Cardiac muscle cell (in vitro differentiated cells and primary cell): ENCODE measurements at regions not wholly inside any gene's neighbourhood (a gene's known extent, or its start where the extent isn't known, plus 50 kb on each side); places are given as distances from the start of the nearest gene placed in this dataset.
A peak's percentile ranks its signal among the peaks of the same experiment; 100 is the strongest.

Source experiments
- DNase-seq, 2 donors: peaks; one replicate each; pipeline versions ENCODE4 v3.0.0 to v3.0.0-alpha.2; 2010 to 2017; ENCODE audit warnings: low read depth in 1 of 2, low spot score in 1 of 2
- H3K27ac ChIP-seq: fragments of 200-600 bp; sonication (generic); 2 replicates; pipeline ENCODE4 v1.5.1; 2016
- H3K27me3 ChIP-seq: fragments of 200-600 bp; sonication (generic); 2 replicates; pipeline ENCODE4 v1.6.0; 2016; ENCODE audit warnings: control low read depth
- H3K36me3 ChIP-seq: fragments of 200-600 bp; sonication (generic); 2 replicates; pipeline ENCODE4 v1.5.1; 2016; ENCODE audit warnings: control low read depth
- H3K4me1 ChIP-seq: fragments of 200-600 bp; sonication (generic); 2 replicates; pipeline ENCODE4 v1.8.1; 2017; ENCODE audit warnings: low read depth, mild to moderate bottlenecking, mixed run types
- H3K4me3 ChIP-seq: fragments of 200-600 bp; sonication (generic); 2 replicates; pipeline ENCODE4 v1.5.1; 2016; ENCODE audit warnings: mild to moderate bottlenecking
- H3K9me3 ChIP-seq: fragments of 200-600 bp; sonication (generic); 2 replicates; pipeline ENCODE4 v1.5.1; 2017; ENCODE audit warnings: low read depth, mild to moderate bottlenecking, control low read depth
- CTCF ChIP-seq: IDR thresholded peaks from 2 replicates; pipeline ENCODE4 v1.5.1; 2012; ENCODE audit warnings: low read depth, mild to moderate bottlenecking, low read length

DNA sequence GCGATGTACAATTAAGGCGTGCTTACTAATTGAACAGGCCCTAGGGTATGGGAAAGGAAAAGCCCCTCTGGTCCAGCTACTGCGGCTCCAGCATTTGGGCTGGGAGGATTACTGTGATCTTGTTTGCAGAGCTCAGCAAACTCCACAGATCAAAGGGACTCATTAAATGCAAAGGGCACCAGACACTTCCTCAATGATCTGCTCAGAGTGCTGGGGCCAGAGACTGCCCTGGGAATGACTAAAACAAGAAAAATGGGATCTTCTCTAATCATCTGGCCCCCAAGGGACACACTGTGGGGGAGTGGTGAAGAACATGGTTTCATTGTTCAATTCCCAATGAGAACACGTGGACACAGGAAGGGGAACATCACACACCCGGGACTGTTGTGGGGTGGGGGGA, 85.0 kb downstream of the MARCHF4 start:
- Histone ChIP-seq H3K4me1 (peaks cover 4% of the 10 kb centered on the region), H3K4me3 (no peak overlapping the region), H3K36me3 (no peaks in the 10 kb centered on the region), H3K27me3 (no peaks in the 10 kb centered on the region), H3K27ac (no peak overlapping the region), H3K9me3 (no peaks in the 10 kb centered on the region)
- DNase-seq = peak in 1 of 2 donors; percentile 20
- TF ChIP-seq CTCF = no peak

DNA sequence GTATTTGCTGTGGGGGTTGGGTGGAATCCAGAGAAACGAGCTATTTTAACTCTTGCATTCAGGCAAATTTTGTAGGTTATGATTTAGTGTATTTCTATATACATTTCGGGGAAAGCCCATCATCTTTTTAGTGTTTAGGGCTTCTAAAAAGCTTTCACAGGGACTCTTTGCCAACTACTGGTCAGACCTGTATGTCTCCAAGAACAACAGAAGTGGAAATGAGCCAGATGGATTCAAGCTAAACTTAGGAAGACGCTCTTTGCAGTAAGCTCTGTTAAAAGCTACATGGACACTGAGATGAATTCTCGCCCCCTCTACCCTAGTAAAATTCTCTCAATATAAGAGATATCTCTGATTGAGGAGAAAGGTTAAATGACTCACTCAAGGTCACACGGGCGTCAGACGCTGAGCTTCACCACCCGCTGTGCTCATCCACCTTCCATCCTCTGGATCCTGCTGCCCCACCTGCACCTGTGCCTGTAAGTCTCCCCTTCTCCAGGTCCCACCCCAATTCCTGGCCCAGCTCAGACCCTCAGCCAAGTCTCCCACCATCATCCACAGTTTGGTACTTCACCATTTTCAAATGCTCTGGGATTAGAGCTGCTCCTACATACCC, 85.6 kb downstream of the MARCHF4 start:
- no peak overlapping the region for H3K4me3 ChIP-seq
- no peaks in the 10 kb centered on the region for H3K9me3 ChIP-seq
- no peak for TF ChIP-seq CTCF
- DNase-seq = peak in 1 of 2 donors; percentile 21
- no peaks in the 10 kb centered on the region for H3K36me3 ChIP-seq
- H3K27me3 ChIP-seq = no peaks in the 10 kb centered on the region
- peaks cover 9% of the 10 kb centered on the region for H3K4me1 ChIP-seq
- no peak overlapping the region for H3K27ac ChIP-seq

GRCh38 chr2:216285701-216286100, 86.6 kb downstream of the MARCHF4 start:
- H3K27me3 ChIP-seq = no peaks in the 10 kb centered on the region
- no peaks in the 10 kb centered on the region for H3K9me3 ChIP-seq
- no peak overlapping the region for H3K4me3 ChIP-seq
- H3K4me1 ChIP-seq = peaks cover 13% of the 10 kb centered on the region
- DNase-seq = no peak
- no peaks in the 10 kb centered on the region for H3K36me3 ChIP-seq
- no peak for TF ChIP-seq CTCF
- no peak overlapping the region for H3K27ac ChIP-seq

DNA sequence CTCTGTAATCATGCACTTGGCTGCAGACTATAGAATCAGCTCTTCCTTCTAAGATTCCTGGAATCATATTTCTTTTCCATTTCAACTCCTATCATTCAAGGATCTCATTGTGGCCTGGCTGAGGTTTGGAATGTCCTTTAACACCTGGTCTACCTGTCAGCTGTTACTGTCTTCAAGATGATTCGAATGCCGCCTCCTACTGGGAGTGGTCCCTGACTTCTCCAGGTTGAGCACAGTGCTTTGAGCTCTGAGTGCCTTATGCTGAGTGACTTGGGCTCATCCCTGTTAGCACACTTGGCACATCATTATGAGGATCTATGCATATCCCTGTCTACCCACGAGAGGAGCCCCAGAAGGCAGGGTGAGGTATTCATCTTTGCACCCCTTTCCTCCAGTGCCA, 87.6 kb downstream of the MARCHF4 start:
- H3K9me3 ChIP-seq = no peaks in the 10 kb centered on the region
- no peak for TF ChIP-seq CTCF
- H3K4me3 ChIP-seq = no peak overlapping the region
- no peak for DNase-seq
- H3K36me3 ChIP-seq = no peaks in the 10 kb centered on the region
- no peak overlapping the region for H3K27ac ChIP-seq
- H3K4me1 ChIP-seq = peaks cover 13% of the 10 kb centered on the region
- no peaks in the 10 kb centered on the region for H3K27me3 ChIP-seq

GRCh38 chr2:216283038-216283900, 89.0 kb downstream of the MARCHF4 start:
- H3K9me3 ChIP-seq = no peaks in the 10 kb centered on the region
- H3K36me3 ChIP-seq = no peaks in the 10 kb centered on the region
- peak in 1 of 2 donors; percentile 77 for DNase-seq
- peaks cover 13% of the 10 kb centered on the region for H3K4me1 ChIP-seq
- no peak overlapping the region for H3K27ac ChIP-seq
- peak; percentile 41 for TF ChIP-seq CTCF
- H3K27me3 ChIP-seq = no peaks in the 10 kb centered on the region
- H3K4me3 ChIP-seq = no peak overlapping the region
